ENCODE measurements at regions not wholly inside any gene's neighbourhood (a gene's known extent, or its start where the extent isn't known, plus 50 kb on each side); places are given as distances from the start of the nearest gene placed in this dataset.

- FAIRE-seq (no peak), ATAC-seq (no peak), DNase-seq (ENCODE audit: low read depth in 1 of 2, low spot score in 1 of 2) (no peak)
- Histone ChIP-seq H3K4me3 (no peak overlapping the region), H3K9me3 (no peaks in the 10 kb centered on the region), H3K27ac (no peak overlapping the region), H3K4me2 (no peak overlapping the region), H3K4me1 (no peaks in the 10 kb centered on the region)
- TF ChIP-seq FOXS1 (CRISPR knock-in tag; IDR thresholded peaks at IDR 0.05) (no peak), RCOR1 (IDR thresholded peaks at IDR 0.05; ENCODE audit: low read depth, low read length) (no peak), ZFP36 (IDR thresholded peaks at IDR 0.05; ENCODE audit: borderline replicate concordance, partially characterized antibody) (no peak), HOXB5 (CRISPR knock-in tag; IDR thresholded peaks at IDR 0.05) (no peak), POLR2AphosphoS2 (conservative IDR thresholded peaks at IDR 0.05; ENCODE audit: low read length) (no peak), ZC3H11A (IDR thresholded peaks at IDR 0.05) (no peak), EP300 (IDR thresholded peaks at IDR 0.05) (no peak), JUN (IDR thresholded peaks at IDR 0.05) (no peak), NR3C1 (IDR thresholded peaks at IDR 0.05) (no peak), HOXA7 (CRISPR knock-in tag; IDR thresholded peaks at IDR 0.05) (no peak), FOSL2 (IDR thresholded peaks at IDR 0.05) (no peak), FOSL2 (CRISPR knock-in tag; IDR thresholded peaks at IDR 0.05) (no peak), E2F6 (IDR thresholded peaks at IDR 0.05; ENCODE audit: borderline replicate concordance, low read depth) (no peak), FOSB (CRISPR knock-in tag; IDR thresholded peaks at IDR 0.05) (no peak), SREBF2 (IDR thresholded peaks at IDR 0.05) (no peak), ATOH8 (CRISPR knock-in tag; IDR thresholded peaks at IDR 0.05; ENCODE audit: low read depth) (no peak), RAD21 (conservative IDR thresholded peaks at IDR 0.05 in 1 of 2, IDR thresholded peaks at IDR 0.05 in 1 of 2) (no peak), PHF8 (IDR thresholded peaks at IDR 0.05; ENCODE audit: borderline replicate concordance, low read depth) (no peak), TP53 (CRISPR knock-in tag; IDR thresholded peaks at IDR 0.05) (no peak), RNF2 (IDR thresholded peaks at IDR 0.05; ENCODE audit: borderline replicate concordance, low read depth) (no peak)
- ChIA-PET CTCF (no interaction called here), POLR2A (no interaction called here)
- WGBS (ENCODE audit: missing lambda C conversion rate) = 33% methylated on average over 5 of the region's 5 CpGs
Measured at GRCh38 chr18:42649331-42650035, 466.0 kb downstream of the RIT2 start.

GRCh38 chr18:42654556-42654955 is 460.9 kb downstream of the RIT2 start:
- no peaks in the 10 kb centered on the region for H3K4me1 ChIP-seq
- H3K4me3 ChIP-seq = no peak overlapping the region
- POLR2A ChIA-PET = no interaction called here
- FAIRE-seq = no peak
- CTCF ChIA-PET = no interaction called here
- TF ChIP-seq POLR2AphosphoS2 (conservative IDR thresholded peaks at IDR 0.05; ENCODE audit: low read length) (no peak), CHD4 (IDR thresholded peaks at IDR 0.05; ENCODE audit: borderline replicate concordance) (no peak), EHMT2 (IDR thresholded peaks at IDR 0.05; ENCODE audit: low read depth) (no peak), KDM5A (IDR thresholded peaks at IDR 0.05) (no peak), JUNB (IDR thresholded peaks at IDR 0.05) (no peak), TFCP2L1 (CRISPR knock-in tag; IDR thresholded peaks at IDR 0.05) (no peak), SMC3 (IDR thresholded peaks at IDR 0.05) (no peak), REST (IDR thresholded peaks at IDR 0.05) (no peak), CBX8 (IDR thresholded peaks at IDR 0.05) (no peak), NR3C1 (IDR thresholded peaks at IDR 0.05) (no peak), RCOR1 (IDR thresholded peaks at IDR 0.05; ENCODE audit: low read depth, low read length) (no peak), HOXB5 (CRISPR knock-in tag; IDR thresholded peaks at IDR 0.05) (no peak), RNF2 (IDR thresholded peaks at IDR 0.05; ENCODE audit: borderline replicate concordance, low read depth) (no peak), PBX3 (IDR thresholded peaks at IDR 0.05) (no peak), HEYL (CRISPR knock-in tag; IDR thresholded peaks at IDR 0.05) (no peak), RAD21 (conservative IDR thresholded peaks at IDR 0.05 in 1 of 2, IDR thresholded peaks at IDR 0.05 in 1 of 2) (no peak)
- H3K9me3 ChIP-seq = no peaks in the 10 kb centered on the region
- WGBS (ENCODE audit: missing lambda C conversion rate) = 0% methylated on average over 3 of the region's 3 CpGs
- no peak overlapping the region for H3K4me2 ChIP-seq
- no peak overlapping the region for H3K27ac ChIP-seq
- no peak for ATAC-seq
- no peak for DNase-seq (ENCODE audit: low read depth in 1 of 2, low spot score in 1 of 2)
